Ishikawa (cell line): ENCODE measurements at regions not wholly inside any gene's neighbourhood (a gene's known extent, or its start where the extent isn't known, plus 50 kb on each side); places are given as distances from the start of the nearest gene placed in this dataset.

Source experiments
- CEBPB ChIP-seq: IDR thresholded peaks from 2 replicates; pipeline ENCODE4 v1.6.1; 2012
- CREB1 ChIP-seq: IDR thresholded peaks from 2 replicates; pipeline ENCODE4 v1.6.1; 2012; ENCODE audit warnings: low read depth
- EGR1 ChIP-seq: IDR thresholded peaks from 2 replicates; pipeline ENCODE4 v1.6.1; 2012
- EP300 ChIP-seq: IDR thresholded peaks from 2 replicates; pipeline ENCODE4 v1.6.1; 2012; ENCODE audit warnings: borderline replicate concordance
- FOXM1 ChIP-seq: IDR thresholded peaks from 2 replicates; pipeline ENCODE4 v1.6.1; 2012; ENCODE audit warnings: low read depth, borderline replicate concordance
- NFIC ChIP-seq: IDR thresholded peaks from 2 replicates; pipeline ENCODE4 v1.6.1; 2012
- RAD21 ChIP-seq: IDR thresholded peaks from 2 replicates; pipeline ENCODE4 v1.6.1; 2012; ENCODE audit warnings: low read depth
- REST ChIP-seq: IDR thresholded peaks from 2 replicates; pipeline ENCODE4 v1.6.1; 2012; ENCODE audit warnings: low read depth, mild to moderate bottlenecking
- TAF1 ChIP-seq: IDR thresholded peaks from 2 replicates; pipeline ENCODE4 v1.6.1; 2012; ENCODE audit warnings: low read depth, mild to moderate bottlenecking
- TCF12 ChIP-seq: IDR thresholded peaks from 2 replicates; pipeline ENCODE4 v1.6.1; 2012; ENCODE audit warnings: low read depth
- TEAD4 ChIP-seq: IDR thresholded peaks from 2 replicates; pipeline ENCODE4 v1.6.1; 2012
- YY1 ChIP-seq: IDR thresholded peaks from 2 replicates; pipeline ENCODE4 v1.6.1; 2012; ENCODE audit warnings: low read depth
- ZBTB7A ChIP-seq: IDR thresholded peaks from 2 replicates; pipeline ENCODE4 v1.6.1; 2012; ENCODE audit warnings: low read depth
- TF ChIP-seq, protein P1 (sequence below): IDR thresholded peaks from 2 replicates; pipeline ENCODE4 v1.6.1; 2012
- TF ChIP-seq, protein P2 (sequence below): IDR thresholded peaks from 2 replicates; pipeline ENCODE4 v1.6.1; 2012

GRCh38 chr2:145749556-145749955 lies 1229.6 kb upstream of the ZEB2 start:
- TF ChIP-seq TCF12, result no peak
- TF ChIP-seq TAF1, result no peak
- no peak for TF ChIP-seq CREB1
- no peak for TF ChIP-seq ZBTB7A
- no peak for TF ChIP-seq YY1
- TF ChIP-seq CEBPB, result no peak
- TF ChIP-seq NFIC, result no peak
- no peak for TF ChIP-seq EP300

GRCh38 chr2:145748927-145749326 lies 1229.0 kb upstream of the ZEB2 start:
- TF ChIP-seq RAD21, result no peak
- TF ChIP-seq NFIC, result no peak
- TF ChIP-seq EP300, result no peak
- TF ChIP-seq, protein P1, sequence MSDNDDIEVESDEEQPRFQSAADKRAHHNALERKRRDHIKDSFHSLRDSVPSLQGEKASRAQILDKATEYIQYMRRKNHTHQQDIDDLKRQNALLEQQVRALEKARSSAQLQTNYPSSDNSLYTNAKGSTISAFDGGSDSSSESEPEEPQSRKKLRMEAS, result no peak
- TF ChIP-seq YY1, result no peak
- TF ChIP-seq CEBPB, result no peak
- no peak for TF ChIP-seq TEAD4
- TF ChIP-seq, protein P2, sequence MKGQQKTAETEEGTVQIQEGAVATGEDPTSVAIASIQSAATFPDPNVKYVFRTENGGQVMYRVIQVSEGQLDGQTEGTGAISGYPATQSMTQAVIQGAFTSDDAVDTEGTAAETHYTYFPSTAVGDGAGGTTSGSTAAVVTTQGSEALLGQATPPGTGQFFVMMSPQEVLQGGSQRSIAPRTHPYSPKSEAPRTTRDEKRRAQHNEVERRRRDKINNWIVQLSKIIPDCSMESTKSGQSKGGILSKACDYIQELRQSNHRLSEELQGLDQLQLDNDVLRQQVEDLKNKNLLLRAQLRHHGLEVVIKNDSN, result no peak
- TF ChIP-seq TCF12, result no peak
- TF ChIP-seq ZBTB7A, result no peak
- no peak for TF ChIP-seq FOXM1
- no peak for TF ChIP-seq REST
- no peak for TF ChIP-seq TAF1
- no peak for TF ChIP-seq CREB1
- no peak for TF ChIP-seq EGR1

DNA sequence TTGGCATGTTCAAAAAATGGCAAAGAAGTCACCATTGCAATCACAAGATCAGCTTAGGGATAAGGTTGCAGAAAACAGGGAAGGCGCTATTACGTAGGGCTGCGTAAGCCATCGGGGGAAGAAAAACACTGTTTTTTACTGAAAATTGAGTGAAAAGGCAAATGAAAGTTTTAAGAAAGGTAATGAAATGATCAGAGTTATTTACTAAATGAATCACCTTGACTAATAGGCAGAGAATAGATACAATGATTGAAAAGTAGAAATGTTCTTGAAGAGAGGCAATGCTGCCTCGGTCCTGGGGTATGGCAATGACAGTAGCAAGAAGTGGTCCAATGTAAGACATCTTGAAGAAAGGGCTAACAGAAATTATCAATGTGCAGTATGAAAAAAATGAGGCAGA lies 1227.8 kb upstream of the ZEB2 start:
- no peak for TF ChIP-seq CEBPB
- no peak for TF ChIP-seq TEAD4
- TF ChIP-seq REST, result no peak
- TF ChIP-seq TCF12, result no peak
- TF ChIP-seq FOXM1, result no peak
- TF ChIP-seq CREB1, result no peak
- no peak for TF ChIP-seq EP300
- TF ChIP-seq, protein P2, result no peak
- TF ChIP-seq TAF1, result no peak
- TF ChIP-seq NFIC, result no peak
- TF ChIP-seq ZBTB7A, result no peak
- no peak for TF ChIP-seq EGR1
- TF ChIP-seq, protein P1, result no peak
- TF ChIP-seq RAD21, result no peak
- TF ChIP-seq YY1, result no peak

- TF ChIP-seq YY1 (no peak), EGR1 (no peak), TCF12 (no peak), ZBTB7A (no peak), TAF1 (no peak), CREB1 (no peak), TEAD4 (no peak)
Measured at GRCh38 chr2:145744541-145745386, 1224.8 kb upstream of the ZEB2 start.

GRCh38 chr2:145743011-145743410 lies 1223.1 kb upstream of the ZEB2 start:
- TF ChIP-seq FOXM1, result no peak
- no peak for TF ChIP-seq RAD21
- no peak for TF ChIP-seq EP300
- TF ChIP-seq ZBTB7A, result no peak
- no peak for TF ChIP-seq CREB1
- TF ChIP-seq NFIC, result no peak
- TF ChIP-seq TAF1, result no peak
- TF ChIP-seq, protein P2, result no peak
- no peak for TF ChIP-seq EGR1
- no peak for TF ChIP-seq YY1
- TF ChIP-seq CEBPB, result no peak
- no peak for TF ChIP-seq TEAD4
- TF ChIP-seq, protein P1, result no peak
- TF ChIP-seq REST, result no peak
- no peak for TF ChIP-seq TCF12
